B cell (primary cell): ENCODE measurements at regions not wholly inside any gene's neighbourhood (a gene's known extent, or its start where the extent isn't known, plus 50 kb on each side); places are given as distances from the start of the nearest gene placed in this dataset.

ENCODE experiments used
- EZH2 ChIP-seq: IDR thresholded peaks from 2 replicates; pipeline ENCODE4 v1.6.1; 2012; ENCODE audit warnings: borderline replicate concordance, low read depth, mild to moderate bottlenecking, moderate library complexity, low read length; ENCODE audit not compliant: insufficient read depth, poor library complexity, severe bottlenecking
- TF ChIP-seq, protein P1 (sequence below): fragments of 200-600 bp; IDR thresholded peaks from one replicate; pipeline ENCODE4 v1.8.0; 2022; ENCODE audit warnings: antibody characterized with exemption, mild to moderate bottlenecking

DNA sequence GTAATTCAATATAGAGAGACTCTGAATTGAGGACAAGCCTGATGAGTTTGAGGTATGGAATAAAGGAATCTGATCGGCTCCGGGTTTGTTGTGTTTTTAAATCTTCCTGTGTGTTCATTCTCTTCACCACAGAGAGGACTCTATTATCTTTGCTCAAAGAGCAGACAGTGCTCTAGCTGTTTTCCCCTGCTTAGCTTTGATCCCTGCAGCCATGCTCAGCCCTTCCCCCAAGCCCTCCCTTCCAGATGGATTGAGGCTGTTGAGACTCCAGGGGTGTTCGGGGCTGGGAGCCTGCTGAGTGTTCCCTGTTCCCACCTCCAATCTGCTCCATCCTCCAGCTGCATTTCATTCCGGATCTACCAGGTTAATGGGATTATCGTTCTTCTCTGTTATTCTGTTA lies 74.2 kb upstream of the CXADR start:
- TF ChIP-seq, protein P1, sequence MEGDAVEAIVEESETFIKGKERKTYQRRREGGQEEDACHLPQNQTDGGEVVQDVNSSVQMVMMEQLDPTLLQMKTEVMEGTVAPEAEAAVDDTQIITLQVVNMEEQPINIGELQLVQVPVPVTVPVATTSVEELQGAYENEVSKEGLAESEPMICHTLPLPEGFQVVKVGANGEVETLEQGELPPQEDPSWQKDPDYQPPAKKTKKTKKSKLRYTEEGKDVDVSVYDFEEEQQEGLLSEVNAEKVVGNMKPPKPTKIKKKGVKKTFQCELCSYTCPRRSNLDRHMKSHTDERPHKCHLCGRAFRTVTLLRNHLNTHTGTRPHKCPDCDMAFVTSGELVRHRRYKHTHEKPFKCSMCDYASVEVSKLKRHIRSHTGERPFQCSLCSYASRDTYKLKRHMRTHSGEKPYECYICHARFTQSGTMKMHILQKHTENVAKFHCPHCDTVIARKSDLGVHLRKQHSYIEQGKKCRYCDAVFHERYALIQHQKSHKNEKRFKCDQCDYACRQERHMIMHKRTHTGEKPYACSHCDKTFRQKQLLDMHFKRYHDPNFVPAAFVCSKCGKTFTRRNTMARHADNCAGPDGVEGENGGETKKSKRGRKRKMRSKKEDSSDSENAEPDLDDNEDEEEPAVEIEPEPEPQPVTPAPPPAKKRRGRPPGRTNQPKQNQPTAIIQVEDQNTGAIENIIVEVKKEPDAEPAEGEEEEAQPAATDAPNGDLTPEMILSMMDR: no peak
- TF ChIP-seq EZH2: no peak
